Spinal cord (tissue), 9 donors: ENCODE measurements at regions not wholly inside any gene's neighbourhood (a gene's known extent, or its start where the extent isn't known, plus 50 kb on each side); places are given as distances from the start of the nearest gene placed in this dataset.

Experiments used
- DNase-seq, 6 donors: peaks; one replicate each; pipeline versions ENCODE4 v3.0.0 to v3.0.0-alpha.2; 2013 to 2015; ENCODE audit warnings: low spot score in 6 of 6, low read depth in 4 of 6
- H3K27ac ChIP-seq: one replicate; pipeline ENCODE4 v1.5.1; 2013; ENCODE audit warnings: low read depth, low read length, control low read depth
- H3K27me3 ChIP-seq: one replicate; pipeline ENCODE4 v1.6.1; 2013; ENCODE audit warnings: low read length; ENCODE audit not compliant: control insufficient read depth, insufficient read depth
- H3K36me3 ChIP-seq: one replicate; pipeline ENCODE4 v1.6.1; 2013; ENCODE audit warnings: low read length; ENCODE audit not compliant: control insufficient read depth, insufficient read depth
- H3K4me1 ChIP-seq: one replicate; pipeline ENCODE4 v1.6.1; 2013; ENCODE audit warnings: low read length; ENCODE audit not compliant: control insufficient read depth, insufficient read depth
- H3K4me3 ChIP-seq: one replicate; pipeline ENCODE4 v1.5.1; 2013; ENCODE audit warnings: low read depth, low read length, control low read depth
- H3K9me3 ChIP-seq: one replicate; pipeline ENCODE4 v1.6.1; 2013; ENCODE audit warnings: low read length; ENCODE audit not compliant: control insufficient read depth, insufficient read depth
- WGBS: methylation state at CpG from one replicate; pipeline ENCODE4 v1.1.5; 2013; ENCODE audit warnings: missing lambda C conversion rate; ENCODE audit not compliant: insufficient coverage; 5-methylcytosine and 5-hydroxymethylcytosine counted together
- donor health status: healthy.

GRCh38 chr11:109222761-109223160, 199.2 kb upstream of the C11orf87 start:
- H3K27me3 ChIP-seq = no peaks in the 10 kb centered on the region
- no peaks in the 10 kb centered on the region for H3K36me3 ChIP-seq
- H3K4me3 ChIP-seq = no peak overlapping the region
- H3K9me3 ChIP-seq = no peaks in the 10 kb centered on the region
- H3K4me1 ChIP-seq = no peaks in the 10 kb centered on the region
- no peak overlapping the region for H3K27ac ChIP-seq
- peak in 2 of 6 donors; percentile 49 to 72 for DNase-seq
- no CpG with 5 or more reads among the region's 2 CpGs for WGBS

- no peaks in the 10 kb centered on the region for H3K9me3 ChIP-seq
- H3K36me3 ChIP-seq = no peaks in the 10 kb centered on the region
- H3K4me1 ChIP-seq = no peaks in the 10 kb centered on the region
- H3K4me3 ChIP-seq = no peak overlapping the region
- no peak overlapping the region for H3K27ac ChIP-seq
- H3K27me3 ChIP-seq = no peaks in the 10 kb centered on the region
- peak in 1 of 6 donors; percentile 64 for DNase-seq
These were observed 198.5 kb upstream of the C11orf87 start for GRCh38 chr11:109223451-109223850.

GRCh38 chr11:109229682-109230081, 192.3 kb upstream of the C11orf87 start:
- Histone ChIP-seq H3K9me3 (no peaks in the 10 kb centered on the region), H3K27me3 (no peaks in the 10 kb centered on the region), H3K4me3 (no peak overlapping the region), H3K27ac (no peak overlapping the region), H3K36me3 (no peaks in the 10 kb centered on the region), H3K4me1 (no peaks in the 10 kb centered on the region)
- no peak for DNase-seq
- no CpG with 5 or more reads among the region's 2 CpGs for WGBS

GRCh38 chr11:109236188-109236587, 185.8 kb upstream of the C11orf87 start:
- H3K4me1 ChIP-seq = no peaks in the 10 kb centered on the region
- peaks cover 2% of the 10 kb centered on the region for H3K9me3 ChIP-seq
- H3K4me3 ChIP-seq = no peak overlapping the region
- no peak for DNase-seq
- H3K27ac ChIP-seq = no peak overlapping the region
- H3K36me3 ChIP-seq = no peaks in the 10 kb centered on the region
- 86% methylated on average over 2 of the region's 2 CpGs for WGBS
- H3K27me3 ChIP-seq = no peaks in the 10 kb centered on the region

- Histone ChIP-seq H3K4me1 (no peaks in the 10 kb centered on the region), H3K27ac (no peak overlapping the region), H3K4me3 (no peak overlapping the region), H3K9me3 (peaks cover 2% of the 10 kb centered on the region), H3K36me3 (no peaks in the 10 kb centered on the region), H3K27me3 (no peaks in the 10 kb centered on the region)
- no CpG with 5 or more reads among the region's 1 CpG for WGBS
- no peak for DNase-seq
These were observed 185.3 kb upstream of the C11orf87 start for GRCh38 chr11:109236696-109237095.

- H3K36me3 ChIP-seq = no peaks in the 10 kb centered on the region
- no peak overlapping the region for H3K27ac ChIP-seq
- no peaks in the 10 kb centered on the region for H3K4me1 ChIP-seq
- H3K27me3 ChIP-seq = no peaks in the 10 kb centered on the region
- H3K4me3 ChIP-seq = no peak overlapping the region
- DNase-seq = peak in 1 of 6 donors; percentile 44
- peaks cover 2% of the 10 kb centered on the region for H3K9me3 ChIP-seq
These were observed 184.4 kb upstream of the C11orf87 start for GRCh38 chr11:109237636-109238035.

- WGBS = 59% methylated on average over 3 of the region's 3 CpGs
- no peaks in the 10 kb centered on the region for H3K27me3 ChIP-seq
These were observed 179.9 kb upstream of the C11orf87 start for GRCh38 chr11:109241988-109242536.

GRCh38 chr11:109247071-109247470, 174.9 kb upstream of the C11orf87 start:
- no peak overlapping the region for H3K27ac ChIP-seq
- H3K9me3 ChIP-seq = no peaks in the 10 kb centered on the region
- 92% methylated on average over 3 of the region's 5 CpGs for WGBS
- DNase-seq = no peak
- no peak overlapping the region for H3K4me3 ChIP-seq
- H3K4me1 ChIP-seq = no peaks in the 10 kb centered on the region
- no peaks in the 10 kb centered on the region for H3K36me3 ChIP-seq
- no peaks in the 10 kb centered on the region for H3K27me3 ChIP-seq

More at GRCh38 chr11:109241988-109242536, 179.9 kb upstream of the C11orf87 start:
- Histone ChIP-seq H3K4me3 (no peak overlapping the region), H3K27ac (no peak overlapping the region), H3K36me3 (no peaks in the 10 kb centered on the region), H3K4me1 (no peaks in the 10 kb centered on the region), H3K9me3 (peaks cover 2% of the 10 kb centered on the region)
- DNase-seq = peak in 1 of 6 donors; percentile 3

- no peak for DNase-seq
- H3K36me3 ChIP-seq = no peaks in the 10 kb centered on the region
- no peaks in the 10 kb centered on the region for H3K9me3 ChIP-seq
- no peak overlapping the region for H3K4me3 ChIP-seq
- no peak overlapping the region for H3K27ac ChIP-seq
- H3K27me3 ChIP-seq = no peaks in the 10 kb centered on the region
- no peaks in the 10 kb centered on the region for H3K4me1 ChIP-seq
- WGBS = 74% methylated on average over 2 of the region's 3 CpGs
These were observed 172.4 kb upstream of the C11orf87 start for GRCh38 chr11:109249597-109249996.

GRCh38 chr11:109251230-109251629, 170.8 kb upstream of the C11orf87 start:
- H3K4me1 ChIP-seq = no peaks in the 10 kb centered on the region
- no peak for DNase-seq
- no peak overlapping the region for H3K27ac ChIP-seq
- H3K27me3 ChIP-seq = no peaks in the 10 kb centered on the region
- no peaks in the 10 kb centered on the region for H3K36me3 ChIP-seq
- WGBS = no CpG with 5 or more reads among the region's 5 CpGs
- H3K9me3 ChIP-seq = no peaks in the 10 kb centered on the region
- no peak overlapping the region for H3K4me3 ChIP-seq
